IMR-90 (cell line): ENCODE measurements at regions not wholly inside any gene's neighbourhood (a gene's known extent, or its start where the extent isn't known, plus 50 kb on each side); places are given as distances from the start of the nearest gene placed in this dataset.

Experiments used
- ATAC-seq: fragments of 200-7000 bp; cut with Tn5 transposase; 2 replicates; pipeline ENCODE4 v1.9.1; 2020; ENCODE audit warnings: low read depth, mild to moderate bottlenecking, moderate library complexity
- BruUV-seq: library from RNA; stranded (reverse); fragments of 400-500 nt; replicated peaks from 2 replicates; lab custom pipeline; 2021; lab: Mats Ljungman, UMichigan
- CTCF ChIA-PET: fragments of 300-600 bp; formaldehyde crosslinking; extraction: SDS; loops from one replicate; lab custom pipeline; 2021; ENCODE audit warnings: antibody characterized with exemption; lab: Yijun Ruan, JAX
- POLR2A ChIA-PET: fragments of 300-600 bp; sonication (Branson Sonifier 250); formaldehyde crosslinking; loops from one replicate; lab custom pipeline; 2022; ENCODE audit warnings: antibody characterized with exemption; ENCODE audit not compliant: unreplicated experiment; lab: Charles Lee
- DNase-seq: peaks from one replicate; pipeline ENCODE4 v3.0.0; 2013
- H2AFZ ChIP-seq: replicated peaks from 2 replicates; pipeline ENCODE3; 2013; ENCODE audit warnings: low read length, mild to moderate bottlenecking; ENCODE audit not compliant: poor library complexity
- H2AK5ac ChIP-seq: 2 replicates; pipeline ENCODE4 v1.6.1; 2013; ENCODE audit warnings: low read depth, low read length, inconsistent platforms
- H2AK9ac ChIP-seq: replicated peaks from 2 replicates; pipeline ENCODE3; 2013; ENCODE audit warnings: mild to moderate bottlenecking, low read depth, low read length, moderate library complexity; ENCODE audit not compliant: poor library complexity
- H2BK120ac ChIP-seq: 2 replicates; pipeline ENCODE4 v1.6.1; 2013; ENCODE audit warnings: low read depth, low read length, inconsistent platforms
- H2BK15ac ChIP-seq: 3 replicates; pipeline ENCODE4 v1.6.1; 2013; ENCODE audit warnings: low read depth, low read length, inconsistent platforms
- H2BK20ac ChIP-seq: 2 replicates; pipeline ENCODE4 v1.6.1; 2013; ENCODE audit warnings: low read depth, mild to moderate bottlenecking, inconsistent platforms, low read length, moderate library complexity
- H2BK5ac ChIP-seq: 2 replicates; pipeline ENCODE4 v1.6.1; 2013; ENCODE audit warnings: mild to moderate bottlenecking, low read depth, low read length, inconsistent platforms; ENCODE audit not compliant: poor library complexity, severe bottlenecking
- H3K14ac ChIP-seq: replicated peaks from 2 replicates; pipeline ENCODE4 v1.6.1; 2013; ENCODE audit warnings: low read depth, low read length, inconsistent platforms
- H3K18ac ChIP-seq: 2 replicates; pipeline ENCODE4 v1.6.1; 2013; ENCODE audit warnings: low read depth, low read length, control low read depth
- H3K23ac ChIP-seq: 2 replicates; pipeline ENCODE4 v1.6.1; 2013; ENCODE audit warnings: low read depth, low read length, inconsistent platforms
- H3K27ac ChIP-seq: 2 replicates; pipeline ENCODE4 v1.5.1; 2013; ENCODE audit warnings: mild to moderate bottlenecking, control low read depth, low read length; ENCODE audit not compliant: insufficient read depth
- H3K27me3 ChIP-seq: 2 replicates; pipeline ENCODE4 v1.6.1; 2013; ENCODE audit warnings: low read length; ENCODE audit not compliant: control insufficient read depth, insufficient read depth
- H3K36me3 ChIP-seq: 2 replicates; pipeline ENCODE4 v1.6.1; 2013; ENCODE audit warnings: low read length, mixed read lengths; ENCODE audit not compliant: control insufficient read depth, insufficient read depth
- H3K4ac ChIP-seq: 2 replicates; pipeline ENCODE4 v1.6.1; 2013; ENCODE audit warnings: low read depth, low read length, inconsistent platforms
- H3K4me1 ChIP-seq: 2 replicates; pipeline ENCODE4 v1.6.1; 2013; ENCODE audit warnings: low read length, mixed read lengths; ENCODE audit not compliant: control insufficient read depth, insufficient read depth
- H3K4me2 ChIP-seq: 2 replicates; pipeline ENCODE4 v1.6.1; 2013; ENCODE audit warnings: low read depth, mild to moderate bottlenecking, control low read depth, low read length, moderate library complexity
- H3K4me3 ChIP-seq: 2 replicates; pipeline ENCODE4 v1.5.1; 2013; ENCODE audit warnings: low read depth, mild to moderate bottlenecking, control low read depth, low read length, moderate library complexity; ENCODE audit not compliant: insufficient read depth
- H3K56ac ChIP-seq: 2 replicates; pipeline ENCODE4 v1.6.1; 2013; ENCODE audit warnings: low read length, inconsistent platforms; ENCODE audit not compliant: insufficient read depth; ENCODE audit errors: extremely low read depth
- H3K79me1 ChIP-seq, 2 experiments: 2 replicates each; pipeline ENCODE4 v1.6.1; 2013; ENCODE audit warnings: low read length in 2 of 2, inconsistent platforms in 1 of 2, low read depth in 1 of 2
- H3K9ac ChIP-seq: 2 replicates; pipeline ENCODE4 v1.6.1; 2013; ENCODE audit warnings: low read depth, low read length, control low read depth
- H3K9me1 ChIP-seq: 2 replicates; pipeline ENCODE4 v1.6.1; 2013; ENCODE audit warnings: low read length, inconsistent platforms; ENCODE audit not compliant: insufficient read depth
- H3K9me3 ChIP-seq: 2 replicates; pipeline ENCODE4 v1.6.1; 2013; ENCODE audit warnings: low read length; ENCODE audit not compliant: control insufficient read depth, insufficient read depth
- H4K20me1 ChIP-seq: 2 replicates; pipeline ENCODE4 v1.6.1; 2013; ENCODE audit warnings: low read length, inconsistent platforms; ENCODE audit not compliant: insufficient read depth
- H4K5ac ChIP-seq: 2 replicates; pipeline ENCODE4 v1.6.1; 2013; ENCODE audit warnings: mild to moderate bottlenecking, low read depth, low read length, control low read depth
- H4K8ac ChIP-seq, 2 experiments: 2 replicates each; pipeline ENCODE4 v1.6.1; 2013; ENCODE audit warnings: low read depth in 2 of 2, low read length in 2 of 2, control low read depth in 1 of 2, inconsistent platforms in 1 of 2
- H4K91ac ChIP-seq: 2 replicates; pipeline ENCODE4 v1.6.1; 2013; ENCODE audit warnings: low read depth, low read length, inconsistent platforms; ENCODE audit not compliant: insufficient read depth
- BHLHE40 ChIP-seq: fragments of 150-350 bp; IDR thresholded peaks from 2 replicates; pipeline ENCODE4 v1.6.1; 2016; ENCODE audit warnings: mild to moderate bottlenecking, low read depth, low read length
- CEBPB ChIP-seq: IDR thresholded peaks from 2 replicates; pipeline ENCODE4 v1.6.1; 2012; ENCODE audit warnings: low read depth, low read length, improper control_type of control experiment
- ELK1 ChIP-seq: fragments of 150-350 bp; IDR thresholded peaks from 2 replicates; pipeline ENCODE4 v1.6.1; 2016; ENCODE audit warnings: low read depth, mild to moderate bottlenecking, low read length, moderate library complexity, borderline replicate concordance
- FOS ChIP-seq: fragments of 150-350 bp; IDR thresholded peaks from 2 replicates; pipeline ENCODE4 v1.6.1; 2016; ENCODE audit warnings: low read depth, low read length
- NFE2L2 ChIP-seq: fragments of 150-350 bp; IDR thresholded peaks from 2 replicates; pipeline ENCODE4 v1.6.1; 2016; ENCODE audit warnings: low read depth, mild to moderate bottlenecking, low read length
- POLR2A ChIP-seq: IDR thresholded peaks from 2 replicates; pipeline ENCODE4 v1.6.1; 2012; ENCODE audit warnings: mild to moderate bottlenecking, low read depth, low read length
- RAD21 ChIP-seq: IDR thresholded peaks from 2 replicates; pipeline ENCODE4 v1.6.1; 2012; ENCODE audit warnings: low read length, improper control_type of control experiment
- SMC3 ChIP-seq: fragments of 150-350 bp; IDR thresholded peaks from 2 replicates; pipeline ENCODE4 v1.6.1; 2016; ENCODE audit warnings: low read depth, mild to moderate bottlenecking, antibody characterized with exemption, low read length, moderate library complexity
- USF2 ChIP-seq: fragments of 150-350 bp; IDR thresholded peaks from 2 replicates; pipeline ENCODE4 v1.6.1; 2017; ENCODE audit warnings: mild to moderate bottlenecking, antibody characterized with exemption, low read length, low read depth
- WGBS, 2 experiments: methylation state at CpG; one replicate each; pipeline versions ENCODE4 v1.1.5 to v1.1.7; 2013; ENCODE audit warnings: missing lambda C conversion rate in 2 of 2; ENCODE audit not compliant: insufficient read length in 1 of 2; ENCODE audit errors: extremely low coverage in 2 of 2; 5-methylcytosine and 5-hydroxymethylcytosine counted together
- dilution Hi-C: fragments of 300-500 bp; cut with HindIII; formaldehyde crosslinking; loops from one replicate; pipeline ENCODE4 v1.14.3; 2018; ENCODE audit warnings: low sequenced_read_pairs; ENCODE audit not compliant: unreplicated experiment
- in situ Hi-C: fragments of 300-500 bp; cut with MboI; formaldehyde crosslinking; loops from 3 replicates; pipeline ENCODE4 v1.14.3; 2019; ENCODE audit warnings: low sequenced_read_pairs, inconsistent platforms, mixed read lengths
- intact Hi-C: fragments of 100-400 bp; cut with micrococcal nuclease; formaldehyde crosslinking; loops from 2 replicates; pipeline ENCODE4 v1.10.0; 2022

GRCh38 chr6:122026582-122027369 lies 372.7 kb upstream of the HSF2 start:
- Histone ChIP-seq H2BK20ac (no peak overlapping the region), H3K14ac (no peak overlapping the region), H2BK15ac (no peak overlapping the region), H3K4me1 (0 out of 2 replicates have a peak, but pooled peaks cover 2% of the 10 kb centered on the region), H3K27ac (no peak overlapping the region), H3K56ac (no peak overlapping the region), H2AK5ac (no peak overlapping the region), H2AK9ac (no peak overlapping the region), H3K9me3 (no peaks in the 10 kb centered on the region), H3K4ac (no peak overlapping the region), H3K18ac (no peak overlapping the region), H2BK120ac (no peak overlapping the region), H3K4me2 (no peak overlapping the region), H4K8ac (no peak overlapping the region), H2BK5ac (no peak overlapping the region), H4K5ac (no peak overlapping the region), H3K9me1 (no peaks in the 10 kb centered on the region), H3K4me3 (no peak overlapping the region), H2AFZ (no peak overlapping the region), H3K79me1 (no peaks in the 10 kb centered on the region), H4K91ac (no peak overlapping the region), H3K9ac (no peak overlapping the region), H4K20me1 (no peaks in the 10 kb centered on the region), H3K23ac (no peak overlapping the region), H3K36me3 (no peaks in the 10 kb centered on the region), H3K27me3 (no peaks in the 10 kb centered on the region)
- dilution Hi-C loops (no loop called here), in situ Hi-C loops (loop anchor here (10.0 kb wide), 1 partner anchor 172 kb away; no protein-coding TSS in a partner anchor), intact Hi-C loops (no loop called here)
- ATAC-seq (no peak), DNase-seq (no peak)
- TF ChIP-seq FOS (no peak), ELK1 (no peak), BHLHE40 (no peak), CEBPB (no peak), POLR2A (no peak), NFE2L2 (no peak), USF2 (no peak), RAD21 (no peak), SMC3 (no peak)
- CTCF ChIA-PET, result no interaction called here
- BruUV-seq, result no TSS peak
- POLR2A ChIA-PET, result interaction anchor here (0.6 kb wide), 1 partner anchor 220 kb away, joined by 5 read pairs; no protein-coding TSS in a partner anchor
- WGBS, 2 experiments, result no CpG with 5 or more reads among the region's 3 CpGs
